GM21528 (cell line): ENCODE measurements at regions not wholly inside any gene's neighbourhood (a gene's known extent, or its start where the extent isn't known, plus 50 kb on each side); places are given as distances from the start of the nearest gene placed in this dataset.

Experiments used
- ATAC-seq: cut with Tn5 transposase; IDR thresholded peaks from one replicate; pipeline ENCODE4 v1.9.1; 2021; ENCODE audit warnings: mild to moderate bottlenecking, moderate library complexity; ENCODE audit not compliant: unreplicated experiment, low FRiP score

DNA sequence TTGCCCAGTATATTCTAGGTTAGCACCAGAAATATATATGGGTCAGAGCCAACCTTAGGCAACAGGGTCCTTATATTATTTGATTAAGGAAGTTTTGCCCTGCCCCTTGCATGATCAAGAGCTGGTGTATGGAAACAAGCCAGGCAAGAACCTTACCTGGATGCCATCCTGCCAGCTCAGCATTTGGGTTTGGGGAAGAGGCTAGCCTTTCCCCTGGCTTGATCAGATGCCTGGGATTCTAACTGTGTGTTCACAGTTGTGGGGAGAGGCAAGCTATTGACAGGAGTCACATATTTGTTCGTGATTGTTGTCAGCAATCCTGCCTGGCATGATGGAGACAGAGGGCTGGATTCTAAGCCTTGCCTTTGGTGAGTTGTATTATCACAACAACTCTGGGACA is 260.0 kb upstream of the DACH1 start:
- ATAC-seq = no peak

GRCh38 chr13:72126424-72126823 is 259.4 kb upstream of the DACH1 start:
- no peak for ATAC-seq

DNA sequence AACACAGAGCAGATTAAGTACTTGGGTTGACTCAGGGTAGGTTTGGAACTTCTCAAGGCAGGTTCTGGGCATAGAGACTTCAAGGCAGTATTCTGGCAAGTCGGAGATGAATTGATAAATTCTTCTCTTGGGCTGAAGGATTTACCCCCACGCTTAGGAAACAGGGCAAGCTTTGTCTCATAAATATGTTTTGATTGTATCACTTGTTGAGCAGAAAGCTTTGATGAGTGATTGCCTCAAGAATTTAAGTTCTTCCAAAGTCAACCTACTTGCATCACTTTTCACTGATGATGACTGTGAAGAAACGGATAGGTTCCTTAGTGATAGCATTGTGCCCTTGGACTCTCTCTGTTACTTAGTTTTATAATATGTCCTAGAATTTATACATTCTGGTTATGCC is 258.6 kb upstream of the DACH1 start:
- ATAC-seq = no peak

DNA sequence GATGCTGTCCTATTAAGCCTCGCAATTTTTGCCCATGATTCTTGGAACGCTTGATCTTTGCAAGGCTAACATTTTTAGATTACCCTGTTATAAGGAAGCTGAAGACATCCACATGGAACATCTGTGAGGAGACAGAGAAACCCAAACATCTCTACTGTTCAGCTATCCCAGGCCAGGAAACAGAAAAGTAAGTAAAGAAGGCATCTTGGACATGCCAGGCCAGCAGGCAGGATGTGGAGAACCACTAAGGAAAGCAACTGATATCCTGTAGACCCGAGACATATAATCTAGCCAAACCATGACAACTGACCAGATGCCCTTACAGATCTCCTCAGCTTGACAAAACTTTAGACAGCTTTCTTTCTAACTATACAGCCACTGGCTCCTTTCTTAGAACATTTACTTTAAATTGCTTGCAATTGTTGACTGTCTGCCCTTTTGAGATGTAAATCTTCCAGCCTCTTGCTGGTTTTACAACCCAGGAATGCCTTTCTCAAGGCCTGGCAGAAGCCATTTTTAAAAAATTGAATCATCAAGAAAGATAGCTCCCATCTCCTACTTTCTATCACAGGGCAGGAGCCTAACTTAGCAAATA is 255.8 kb upstream of the DACH1 start:
- no peak for ATAC-seq

DNA sequence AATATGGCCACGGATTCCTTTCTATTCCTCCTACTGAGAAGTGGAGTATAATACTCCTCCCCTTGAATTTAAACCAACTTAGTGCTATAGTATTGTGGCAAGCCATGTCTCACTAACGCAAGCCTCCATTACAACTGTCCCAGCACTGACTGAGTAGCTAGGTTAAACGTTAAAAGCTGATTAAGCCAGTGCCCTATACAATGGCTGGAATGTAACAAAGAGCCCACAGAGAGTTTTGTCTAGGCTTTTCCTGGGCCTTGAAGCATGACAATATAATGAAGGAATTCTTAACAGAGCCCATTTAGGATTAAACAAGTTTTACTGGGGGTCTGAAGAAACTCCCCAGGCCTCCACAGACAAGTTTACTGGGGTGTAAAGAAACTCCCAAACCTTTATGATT is 254.5 kb upstream of the DACH1 start:
- ATAC-seq = no peak

DNA sequence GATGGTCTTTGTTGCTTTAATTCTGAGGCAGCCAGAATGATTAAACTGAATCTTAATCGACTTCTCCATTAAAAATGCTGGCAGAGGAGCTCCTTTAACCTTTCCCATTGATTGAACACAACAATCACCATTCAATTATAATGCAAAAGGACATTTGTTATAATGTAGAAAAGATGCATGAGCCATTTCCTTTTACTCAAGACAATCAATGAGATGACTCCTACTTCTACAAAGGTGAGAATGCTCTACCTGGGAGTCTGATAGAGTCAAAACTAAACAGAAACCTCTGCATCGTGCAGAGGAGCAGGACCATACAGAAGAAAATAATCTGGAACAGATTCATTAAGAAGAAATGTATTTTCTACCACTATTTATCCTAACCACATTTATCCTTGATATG is 253.6 kb upstream of the DACH1 start:
- ATAC-seq = no peak

DNA sequence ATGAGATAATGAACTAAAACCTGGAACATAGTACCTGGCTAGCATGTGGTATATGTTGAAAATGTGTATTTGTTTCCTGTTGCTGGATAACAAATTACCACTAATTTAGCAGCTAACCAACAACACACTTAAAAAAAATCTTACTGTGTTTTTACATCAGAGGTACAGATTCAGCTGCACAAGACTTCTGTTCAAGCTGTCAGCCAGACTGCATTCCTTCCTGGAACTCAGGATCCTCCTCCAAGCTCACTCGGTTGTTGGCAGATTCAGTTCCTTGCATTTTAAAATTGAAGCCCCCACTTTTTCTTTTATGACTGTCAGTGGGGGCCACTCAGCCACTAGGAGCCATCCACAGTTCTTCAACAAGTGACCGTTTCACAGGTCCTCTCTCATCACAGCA is 246.9 kb upstream of the DACH1 start:
- no peak for ATAC-seq

- ATAC-seq = no peak
These were observed 246.1 kb upstream of the DACH1 start for GRCh38 chr13:72113076-72113475.

GRCh38 chr13:72112216-72112615 is 245.2 kb upstream of the DACH1 start:
- ATAC-seq = no peak

DNA sequence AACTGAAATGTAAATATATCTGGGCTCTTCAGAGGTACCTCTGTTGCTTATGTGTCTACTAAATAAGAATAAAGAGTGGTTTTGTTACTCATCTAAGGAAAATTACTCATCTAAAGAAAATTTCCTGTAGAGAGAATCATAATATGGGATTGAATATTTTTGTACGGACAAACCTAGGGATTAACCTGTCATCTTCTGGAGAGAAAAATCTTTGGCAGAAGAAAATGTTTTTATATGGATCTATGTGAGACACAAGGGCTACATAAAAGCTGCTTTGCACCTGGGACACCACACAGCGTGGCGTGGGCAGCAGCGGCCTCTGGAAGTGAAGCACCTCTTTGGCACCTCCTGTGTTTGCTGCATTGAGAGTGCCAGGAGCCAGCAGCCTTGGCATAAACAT is 242.9 kb upstream of the DACH1 start:
- no peak for ATAC-seq

DNA sequence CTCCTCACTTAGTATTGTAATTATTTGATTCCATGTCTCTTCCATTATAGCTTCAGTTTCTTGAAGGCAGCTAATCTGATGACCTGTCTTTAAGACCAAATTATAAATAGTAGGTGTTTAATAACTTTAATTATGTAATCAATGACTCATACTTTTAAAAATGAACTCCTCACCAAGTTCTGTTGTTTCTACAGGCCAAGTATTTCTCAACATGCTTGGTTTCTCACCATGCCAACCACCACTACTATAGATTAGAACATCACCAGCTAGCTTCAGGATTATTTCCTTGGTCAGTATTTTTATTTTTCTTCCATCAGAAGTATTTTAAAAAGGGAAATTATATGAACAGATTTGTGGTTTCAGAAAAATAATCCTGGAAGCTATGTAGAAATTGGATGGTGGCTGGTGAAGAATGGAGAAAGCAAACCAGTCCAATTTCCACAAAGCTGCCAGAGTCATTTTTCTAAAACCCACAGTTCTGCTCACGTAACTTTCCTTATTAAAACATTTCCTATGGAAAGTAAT is 237.7 kb upstream of the DACH1 start:
- ATAC-seq = no peak

DNA sequence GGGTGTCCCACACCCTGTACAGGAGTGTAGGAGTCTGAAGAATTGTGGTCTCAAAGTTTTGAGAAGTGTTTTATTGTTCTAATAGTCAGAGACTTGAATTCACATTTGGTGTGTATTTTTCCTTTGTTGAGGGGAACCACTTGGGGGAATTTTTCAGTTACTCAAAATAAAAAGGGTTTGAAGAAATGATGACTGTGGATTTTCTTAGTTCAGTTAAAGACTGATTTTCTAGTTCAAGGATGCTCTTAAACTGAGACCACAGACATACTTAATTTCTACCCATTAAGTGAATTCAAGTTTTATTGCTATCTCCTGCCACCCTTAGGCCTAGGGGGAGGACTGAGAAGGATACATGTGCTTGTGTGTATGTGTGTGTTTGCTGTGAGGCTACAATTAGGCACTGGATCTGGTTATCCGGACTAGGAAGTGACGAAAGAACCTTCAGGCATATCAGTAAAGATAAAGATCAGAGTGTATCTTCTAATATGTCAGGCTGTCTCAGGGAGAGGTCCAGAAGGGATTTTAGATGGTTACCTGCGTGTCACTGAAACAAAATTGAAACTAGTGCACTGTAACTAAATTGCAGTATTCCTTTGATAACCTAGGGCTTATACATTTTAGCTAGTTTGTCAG is 234.9 kb upstream of the DACH1 start:
- ATAC-seq = no peak

DNA sequence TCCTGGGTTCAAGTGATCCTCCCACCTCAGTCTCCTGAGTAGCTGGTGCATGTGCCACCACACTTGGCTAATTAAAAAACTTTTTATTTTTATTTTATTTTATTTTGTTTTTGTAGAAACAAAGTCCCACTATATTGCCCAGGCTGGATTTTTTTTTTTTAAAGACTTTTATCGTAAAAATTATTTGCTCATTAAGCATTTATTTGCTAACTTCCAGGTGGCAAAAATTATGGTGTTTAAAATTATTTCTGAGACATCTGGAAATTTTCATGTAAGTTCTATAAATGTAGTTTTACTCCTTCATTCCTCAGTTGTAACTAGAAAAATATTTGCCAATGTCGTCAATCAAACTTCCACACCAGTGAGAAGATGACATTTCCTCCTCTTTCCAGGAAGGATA is 233.3 kb upstream of the DACH1 start:
- no peak for ATAC-seq

GRCh38 chr13:72097568-72097967 is 230.6 kb upstream of the DACH1 start:
- no peak for ATAC-seq

- ATAC-seq = no peak
These were observed 226.3 kb upstream of the DACH1 start for GRCh38 chr13:72093262-72093661.

DNA sequence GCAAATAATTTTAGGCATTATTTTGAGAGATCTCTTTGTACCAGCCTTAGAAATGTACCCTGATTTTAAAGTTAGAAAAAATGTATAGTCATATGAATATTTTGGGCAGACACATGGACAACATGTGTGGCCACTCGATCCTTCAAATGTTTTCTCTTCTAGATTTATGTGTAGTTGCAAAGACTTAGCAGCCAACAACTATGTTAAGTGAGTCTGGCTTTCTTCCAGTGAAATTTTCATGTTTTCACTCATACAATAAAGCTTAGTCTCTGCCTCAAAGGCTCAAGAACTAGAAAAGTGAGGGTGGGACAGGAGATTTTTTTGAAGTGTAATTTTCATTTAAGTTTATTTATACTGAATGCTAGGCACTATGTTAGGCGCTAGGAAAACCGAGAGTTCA is 207.7 kb upstream of the DACH1 start:
- ATAC-seq = no peak

GRCh38 chr13:72072261-72072660 is 205.3 kb upstream of the DACH1 start:
- no peak for ATAC-seq

DNA sequence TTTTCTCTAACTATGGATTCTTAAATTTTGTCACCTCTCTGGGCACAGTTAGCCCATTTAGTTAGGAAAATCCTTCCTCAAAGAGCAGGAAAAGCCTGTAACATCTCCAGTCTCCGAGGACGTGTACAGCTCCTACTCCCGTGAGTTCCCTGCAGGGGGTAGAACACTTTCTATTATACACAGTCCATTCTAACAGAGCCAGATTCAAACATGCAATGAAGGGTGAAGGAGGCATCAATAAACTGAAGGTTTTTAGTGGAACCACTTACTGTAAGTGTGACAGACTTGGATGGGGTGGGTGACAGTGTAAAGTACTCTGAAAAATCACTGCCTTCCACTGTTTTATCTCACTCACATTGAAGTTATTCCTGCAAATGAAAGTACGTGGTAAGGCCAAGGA is 204.7 kb upstream of the DACH1 start:
- no peak for ATAC-seq

- no peak for ATAC-seq
These were observed 195.6 kb upstream of the DACH1 start for GRCh38 chr13:72062566-72062965.

- no peak for ATAC-seq
These were observed 194.6 kb upstream of the DACH1 start for GRCh38 chr13:72061613-72062012.

DNA sequence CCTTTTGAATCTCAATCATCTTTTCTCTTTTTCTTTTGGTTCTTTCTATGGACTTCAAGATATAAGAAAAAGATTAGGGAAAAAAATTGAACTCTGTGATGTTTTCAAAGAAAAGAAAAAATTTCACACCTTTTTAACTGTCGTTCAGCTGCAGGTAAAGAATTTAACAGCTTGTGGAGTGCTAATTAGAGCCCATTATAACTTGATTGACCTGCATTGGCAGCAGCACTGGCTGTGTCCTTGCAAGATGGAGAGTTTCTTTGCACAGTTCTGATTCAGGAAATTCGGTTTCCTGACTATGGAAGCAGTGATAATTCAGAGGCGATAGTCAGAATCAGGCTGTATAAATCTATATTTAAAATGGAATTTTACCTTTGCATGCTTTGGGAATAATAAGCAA is 183.2 kb upstream of the DACH1 start:
- ATAC-seq = no peak

DNA sequence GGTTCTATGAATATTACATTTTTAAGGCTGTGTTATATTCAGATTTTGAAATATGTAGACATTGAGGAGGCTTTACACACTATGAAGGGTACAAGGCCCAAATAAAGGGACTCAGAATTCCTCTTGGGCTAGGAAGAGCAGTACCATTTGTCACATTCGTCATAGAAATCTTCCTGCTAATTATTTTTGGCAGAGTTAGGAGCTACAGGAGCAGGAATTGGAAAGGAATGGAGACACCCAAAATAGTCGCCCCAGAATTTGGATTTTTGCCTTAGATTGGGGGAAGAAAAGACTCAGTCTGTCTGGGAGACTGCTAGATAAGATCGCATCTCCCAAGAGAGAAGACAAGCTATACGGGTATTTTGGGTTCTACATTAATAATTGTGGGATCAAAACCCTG is 176.4 kb upstream of the DACH1 start:
- ATAC-seq = no peak

GRCh38 chr13:72041165-72041564 is 174.2 kb upstream of the DACH1 start:
- ATAC-seq = no peak
